A673 (cell line): ENCODE measurements at regions not wholly inside any gene's neighbourhood (a gene's known extent, or its start where the extent isn't known, plus 50 kb on each side); places are given as distances from the start of the nearest gene placed in this dataset.
"Not testable (repeated sequence)": the region's sequence is repeated elsewhere in the genome, so short reads cannot be mapped to it uniquely, and the experiment has no call there.

ENCODE experiments used
- BruUV-seq: library from RNA; stranded (reverse); fragments of 400-500 nt; replicated peaks from 2 replicates; lab custom pipeline; 2021; lab: Mats Ljungman, UMichigan
- CTCF ChIA-PET: fragments of 300-600 bp; sonication (Branson Sonifier 250); formaldehyde crosslinking; loops from one replicate; lab custom pipeline; 2022; ENCODE audit warnings: antibody characterized with exemption; lab: Charles Lee
- POLR2A ChIA-PET: fragments of 300-600 bp; sonication (Branson Sonifier 250); formaldehyde crosslinking; loops from one replicate; lab custom pipeline; 2022; ENCODE audit warnings: antibody characterized with exemption; ENCODE audit not compliant: low non-redundant PET; lab: Charles Lee
- DNase-seq: peaks from one replicate; pipeline ENCODE4 v3.0.0-alpha.2; 2015; ENCODE audit warnings: low spot score
- H3K27ac ChIP-seq: fragments of 200-600 bp; sonication (generic); 2 replicates; pipeline ENCODE4 v1.5.1; 2016; ENCODE audit warnings: mixed run types, low read depth, mild to moderate bottlenecking, mixed read lengths, antibody characterized with exemption, low read length; ENCODE audit not compliant: poor library complexity, severe bottlenecking
- H3K27me3 ChIP-seq: fragments of 200-600 bp; sonication (generic); replicated peaks from 2 replicates; pipeline ENCODE4 v1.6.1; 2017; ENCODE audit warnings: mixed run types, low read depth, mild to moderate bottlenecking, mixed read lengths, antibody characterized with exemption, low read length; ENCODE audit not compliant: insufficient read depth, poor library complexity
- H3K36me3 ChIP-seq: fragments of 200-600 bp; sonication (generic); 2 replicates; pipeline ENCODE4 v1.6.1; 2016; ENCODE audit warnings: mixed run types, mild to moderate bottlenecking, mixed read lengths, antibody characterized with exemption, low read length; ENCODE audit not compliant: insufficient read depth, poor library complexity, severe bottlenecking
- H3K4me1 ChIP-seq: fragments of 200-600 bp; sonication (generic); 2 replicates; pipeline ENCODE4 v1.6.1; 2017; ENCODE audit warnings: mixed run types, mild to moderate bottlenecking, mixed read lengths, antibody characterized with exemption, low read length; ENCODE audit not compliant: insufficient read depth, poor library complexity, severe bottlenecking
- H3K4me3 ChIP-seq: fragments of 200-600 bp; sonication (generic); 2 replicates; pipeline ENCODE4 v1.5.1; 2016; ENCODE audit warnings: low read depth, mixed run types, mild to moderate bottlenecking, mixed read lengths, low read length; ENCODE audit not compliant: poor library complexity, severe bottlenecking
- H3K9me3 ChIP-seq: fragments of 200-600 bp; sonication (generic); 2 replicates; pipeline ENCODE4 v1.6.1; 2016; ENCODE audit warnings: mixed run types, low read depth, mild to moderate bottlenecking, mixed read lengths, antibody characterized with exemption, low read length; ENCODE audit not compliant: poor library complexity, severe bottlenecking
- EZH2 ChIP-seq: fragments of 200-600 bp; sonication (generic); IDR thresholded peaks from 2 replicates; pipeline ENCODE4 v1.6.1; 2017; ENCODE audit warnings: borderline replicate concordance, low read depth, mild to moderate bottlenecking, mixed read lengths, antibody characterized with exemption, low read length; ENCODE audit not compliant: poor library complexity, severe bottlenecking
- intact Hi-C: fragments of 100-400 bp; cut with micrococcal nuclease; formaldehyde crosslinking; loops from one replicate; pipeline ENCODE4 v1.10.0; 2022; ENCODE audit not compliant: unreplicated experiment
- TF ChIP-seq, protein P1 (sequence below): fragments of 300-800, 200-600 bp; sonication (generic); conservative IDR thresholded peaks from 2 replicates; pipeline ENCODE4 v1.5.1; 2017; ENCODE audit warnings: low read depth, mild to moderate bottlenecking, antibody characterized with exemption, low read length, moderate library complexity, mixed read lengths

DNA sequence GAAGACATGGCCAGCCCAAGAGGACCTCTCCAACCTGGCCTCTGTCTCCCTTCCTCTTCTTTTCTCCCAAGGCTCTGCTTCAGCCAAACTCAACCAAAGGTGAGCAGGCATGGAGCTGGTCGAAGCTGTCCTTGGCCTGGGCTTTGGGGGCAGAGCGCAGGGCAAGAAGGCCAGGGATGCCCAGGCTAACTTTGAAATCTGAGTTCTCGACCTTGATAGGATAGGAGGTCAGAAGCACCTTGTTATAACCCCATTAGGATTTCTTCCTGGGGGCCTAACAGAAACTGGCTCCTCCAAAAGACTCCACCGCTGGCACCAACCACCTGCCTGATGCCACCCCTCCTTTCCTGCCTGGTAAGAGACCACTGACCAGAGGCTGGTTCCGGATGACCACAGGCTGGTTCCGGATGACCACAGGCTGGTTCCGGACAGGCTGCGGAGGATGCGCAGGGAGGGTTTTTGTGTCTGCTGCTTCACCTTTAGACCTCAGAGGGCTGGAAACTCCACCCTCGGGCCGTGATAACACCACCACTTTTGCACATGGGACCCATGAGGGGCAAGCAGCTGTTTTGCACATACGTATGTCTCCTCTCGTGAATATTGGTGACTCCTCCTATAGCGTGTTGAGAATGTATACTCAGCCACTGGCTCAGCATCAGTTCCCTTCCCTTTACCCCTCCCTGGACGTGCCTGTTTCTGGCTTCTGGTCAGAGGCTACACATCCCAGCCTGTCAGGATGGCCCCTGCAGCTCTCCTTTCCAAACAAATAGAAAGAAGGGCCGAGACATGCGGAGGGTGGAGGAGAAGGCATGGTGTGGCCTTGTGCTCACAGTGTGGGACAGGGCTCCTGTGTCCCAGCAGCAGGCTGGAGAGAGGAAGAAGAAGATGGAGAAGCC lies 140.1 kb downstream of the DNAJB6 start:
- H3K9me3 ChIP-seq = peaks cover 19% of the 10 kb centered on the region
- intact Hi-C loops = no loop called here
- ChIA-PET POLR2A (no interaction called here), CTCF (no interaction called here)
- TF ChIP-seq, protein P1, sequence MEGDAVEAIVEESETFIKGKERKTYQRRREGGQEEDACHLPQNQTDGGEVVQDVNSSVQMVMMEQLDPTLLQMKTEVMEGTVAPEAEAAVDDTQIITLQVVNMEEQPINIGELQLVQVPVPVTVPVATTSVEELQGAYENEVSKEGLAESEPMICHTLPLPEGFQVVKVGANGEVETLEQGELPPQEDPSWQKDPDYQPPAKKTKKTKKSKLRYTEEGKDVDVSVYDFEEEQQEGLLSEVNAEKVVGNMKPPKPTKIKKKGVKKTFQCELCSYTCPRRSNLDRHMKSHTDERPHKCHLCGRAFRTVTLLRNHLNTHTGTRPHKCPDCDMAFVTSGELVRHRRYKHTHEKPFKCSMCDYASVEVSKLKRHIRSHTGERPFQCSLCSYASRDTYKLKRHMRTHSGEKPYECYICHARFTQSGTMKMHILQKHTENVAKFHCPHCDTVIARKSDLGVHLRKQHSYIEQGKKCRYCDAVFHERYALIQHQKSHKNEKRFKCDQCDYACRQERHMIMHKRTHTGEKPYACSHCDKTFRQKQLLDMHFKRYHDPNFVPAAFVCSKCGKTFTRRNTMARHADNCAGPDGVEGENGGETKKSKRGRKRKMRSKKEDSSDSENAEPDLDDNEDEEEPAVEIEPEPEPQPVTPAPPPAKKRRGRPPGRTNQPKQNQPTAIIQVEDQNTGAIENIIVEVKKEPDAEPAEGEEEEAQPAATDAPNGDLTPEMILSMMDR = no peak
- no peak for TF ChIP-seq EZH2
- no peaks in the 10 kb centered on the region for H3K4me1 ChIP-seq
- no peak overlapping the region for H3K4me3 ChIP-seq
- H3K27me3 ChIP-seq = no peaks in the 10 kb centered on the region
- DNase-seq = no peak
- H3K36me3 ChIP-seq = no peaks in the 10 kb centered on the region
- BruUV-seq = no TSS peak
- no peak overlapping the region for H3K27ac ChIP-seq

DNA sequence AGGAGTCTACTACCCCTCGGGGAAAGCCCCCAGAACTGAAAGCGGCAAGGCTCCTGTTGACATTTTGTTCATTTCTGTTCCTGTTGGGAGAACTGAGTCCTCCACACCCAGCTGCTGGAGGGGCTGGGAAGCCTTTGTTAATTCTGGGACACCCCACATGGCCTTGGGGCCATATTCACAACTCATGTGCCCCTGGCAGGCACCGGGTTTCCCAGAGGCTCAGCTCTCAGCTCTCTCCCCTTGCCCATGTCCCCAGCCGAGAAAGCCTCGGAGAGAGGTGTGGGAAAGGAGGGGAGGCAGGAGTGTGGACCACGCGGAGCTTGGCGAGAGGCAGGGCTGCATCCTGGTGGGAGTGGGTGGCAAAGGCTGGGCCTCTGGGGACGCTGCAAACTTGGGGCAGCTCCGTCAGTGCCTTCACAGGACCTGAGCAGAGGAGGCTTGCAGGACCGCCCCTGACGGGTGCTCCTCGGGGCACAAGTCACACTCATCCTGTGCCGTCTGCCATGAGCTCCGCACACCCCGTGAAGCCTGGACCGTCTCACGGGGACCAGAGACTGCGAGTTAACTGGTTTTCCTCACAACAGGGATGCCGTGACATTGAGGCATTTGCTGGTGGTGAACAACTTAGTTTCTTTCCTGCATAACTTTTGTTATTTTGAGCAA lies 140.9 kb downstream of the DNAJB6 start:
- no peaks in the 10 kb centered on the region for H3K27me3 ChIP-seq
- CTCF ChIA-PET = no interaction called here

DNA sequence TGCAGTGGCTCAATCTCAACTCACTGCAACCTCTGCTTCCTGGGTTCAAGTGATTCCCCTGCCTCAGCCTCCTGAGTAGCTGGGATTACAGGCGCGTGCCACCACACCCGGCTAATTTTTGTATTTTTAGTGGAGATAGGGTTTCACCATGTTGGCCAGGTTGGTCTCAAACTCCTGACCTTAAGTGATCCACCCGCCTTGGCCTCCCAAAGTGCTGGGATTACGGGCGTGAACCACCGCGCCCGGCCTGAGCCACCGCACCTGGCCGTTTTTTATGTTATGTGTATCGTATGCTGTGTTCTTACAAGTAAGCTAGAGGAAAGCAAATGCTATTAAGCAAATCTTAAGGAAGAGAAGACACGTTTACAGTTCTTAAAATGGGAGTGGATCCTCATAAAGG lies 141.8 kb downstream of the DNAJB6 start:
- POLR2A ChIA-PET, H3K4me3 ChIP-seq, H3K27ac ChIP-seq, H3K27me3 ChIP-seq, H3K9me3 ChIP-seq, H3K4me1 ChIP-seq, H3K36me3 ChIP-seq, DNase-seq, intact Hi-C loops, BruUV-seq, CTCF ChIA-PET: not testable (repeated sequence)

More for the DNA sequence above, 140.9 kb downstream of the DNAJB6 start:
- Histone ChIP-seq H3K4me3 (peak overlapping the region; percentile 10), H3K4me1 (no peaks in the 10 kb centered on the region), H3K36me3 (no peaks in the 10 kb centered on the region), H3K9me3 (peaks cover 14% of the 10 kb centered on the region), H3K27ac (no peak overlapping the region)
- DNase-seq = no peak
- intact Hi-C loops = no loop called here
- POLR2A ChIA-PET = no interaction called here
- TF ChIP-seq EZH2 = no peak
- TF ChIP-seq, protein P1 = no peak
- no TSS peak for BruUV-seq
